ENCODE measurements at regions not wholly inside any gene's neighbourhood (a gene's known extent, or its start where the extent isn't known, plus 50 kb on each side); places are given as distances from the start of the nearest gene placed in this dataset.

- DNase-seq = no peak
These were observed 106.8 kb downstream of the ZBTB18 start for GRCh38 chr1:244157731-244158438.

GRCh38 chr1:244159646-244160045 is 108.6 kb downstream of the ZBTB18 start:
- DNase-seq = no peak

GRCh38 chr1:244160455-244161235 is 109.6 kb downstream of the ZBTB18 start:
- DNase-seq = no peak

GRCh38 chr1:244161236-244161510 is 110.1 kb downstream of the ZBTB18 start:
- no peak for DNase-seq

GRCh38 chr1:244162786-244163530 is 111.9 kb downstream of the ZBTB18 start:
- DNase-seq = no peak

GRCh38 chr1:244163861-244164510 is 112.9 kb downstream of the ZBTB18 start:
- DNase-seq = no peak

- DNase-seq = no peak
These were observed 113.4 kb downstream of the ZBTB18 start for GRCh38 chr1:244164511-244164890.

- DNase-seq = no peak
These were observed 113.9 kb downstream of the ZBTB18 start for GRCh38 chr1:244165021-244165420.

GRCh38 chr1:244165701-244166100 is 114.6 kb downstream of the ZBTB18 start:
- no peak for DNase-seq

GRCh38 chr1:244171241-244171985 is 120.3 kb downstream of the ZBTB18 start:
- DNase-seq = no peak

GRCh38 chr1:244173240-244173639 is 122.2 kb downstream of the ZBTB18 start:
- no peak for DNase-seq

- no peak for DNase-seq
These were observed 122.7 kb downstream of the ZBTB18 start for GRCh38 chr1:244173769-244174168.

- no peak for DNase-seq
These were observed 123.9 kb downstream of the ZBTB18 start for GRCh38 chr1:244174922-244175521.

- no peak for DNase-seq
These were observed 125.1 kb downstream of the ZBTB18 start for GRCh38 chr1:244176201-244176600.

GRCh38 chr1:244180256-244180655 is 129.2 kb downstream of the ZBTB18 start:
- DNase-seq = no peak

GRCh38 chr1:244181867-244182266 is 130.8 kb downstream of the ZBTB18 start:
- no peak for DNase-seq

- DNase-seq = no peak
These were observed 132.0 kb downstream of the ZBTB18 start for GRCh38 chr1:244183037-244183436.

- DNase-seq = no peak
These were observed 135.3 kb downstream of the ZBTB18 start for GRCh38 chr1:244186372-244186771.

GRCh38 chr1:244187310-244187709 is 136.2 kb downstream of the ZBTB18 start:
- DNase-seq = no peak

GRCh38 chr1:244191581-244191980 is 140.5 kb downstream of the ZBTB18 start:
- no peak for DNase-seq

- DNase-seq = no peak
These were observed 141.2 kb downstream of the ZBTB18 start for GRCh38 chr1:244192325-244192724.

- DNase-seq = no peak
These were observed 145.6 kb downstream of the ZBTB18 start for GRCh38 chr1:244196571-244197285.
